ENCODE measurements at regions not wholly inside any gene's neighbourhood (a gene's known extent, or its start where the extent isn't known, plus 50 kb on each side); places are given as distances from the start of the nearest gene placed in this dataset.

- Histone ChIP-seq H2AFZ (ENCODE audit: control insufficient read depth, low read depth, low read length) (no peak overlapping the region), H3K27me3 (replicated peaks in 1 of 2; ENCODE audit: control insufficient read depth in 2 of 2, insufficient read depth in 2 of 2, low read length in 1 of 2) (no peaks in the 10 kb centered on the region), H3K9ac (ENCODE audit: control insufficient read depth, insufficient read depth, low read length) (no peak overlapping the region), H4K20me1 (ENCODE audit: control insufficient read depth, insufficient read depth) (no peaks in the 10 kb centered on the region), H3K4me3 (no peak overlapping the region), H3K4me1 (ENCODE audit: control insufficient read depth, insufficient read depth, low read length) (no peaks in the 10 kb centered on the region), H3K9me3 (replicated peaks; ENCODE audit: control insufficient read depth, insufficient read depth, low read length) (no peaks in the 10 kb centered on the region), H3K36me3 (ENCODE audit: control insufficient read depth in 2 of 2, insufficient read depth in 2 of 2, low read length in 1 of 2) (no peaks in the 10 kb centered on the region), H3K27ac (ENCODE audit: control insufficient read depth, insufficient read depth) (no peak overlapping the region), H3K4me2 (ENCODE audit: control insufficient read depth, insufficient read depth) (no peak overlapping the region), H3K79me2 (ENCODE audit: control insufficient read depth, insufficient read depth, low read length) (no peaks in the 10 kb centered on the region)
- ATAC-seq (no peak), FAIRE-seq (no peak), DNase-seq (ENCODE audit: low read depth, low spot score) (no peak)
- BruUV-seq (replicated peaks), result no TSS peak
- POLR2A ChIA-PET, result no interaction called here
- 58% methylated on average over 2 of the region's 2 CpGs for WGBS (ENCODE audit: insufficient coverage, insufficient replicate concordance, low lambda C conversion rate, missing lambda C conversion rate)
- in situ Hi-C loops (cut with MboI) (no loop called here), intact Hi-C loops (cut with micrococcal nuclease; ENCODE audit: unreplicated experiment) (no loop called here)
- CTCF ChIA-PET, result no interaction called here
- SMC1A ChIA-PET (ENCODE audit: uncharacterized antibody, unreplicated experiment), result no interaction called here
- RAD21 ChIA-PET (ENCODE audit: unreplicated experiment), result no interaction called here
- TF ChIP-seq ZZZ3 (IDR thresholded peaks at IDR 0.05; ENCODE audit: control insufficient read depth, insufficient read length, low read depth) (no peak), ESRRA (IDR thresholded peaks at IDR 0.05; ENCODE audit: low read length) (no peak), ETV6 (conservative IDR thresholded peaks at IDR 0.05 in 1 of 2, IDR thresholded peaks at IDR 0.05 in 1 of 2; ENCODE audit: borderline replicate concordance in 1 of 2, low read depth in 1 of 2) (no peak), KAT2A (conservative IDR thresholded peaks at IDR 0.05; ENCODE audit: control insufficient read depth, low read depth, low read length) (no peak), RFX5 (IDR thresholded peaks at IDR 0.05; ENCODE audit: low read depth, low read length) (no peak), PKNOX1 (IDR thresholded peaks at IDR 0.05) (no peak), IRF5 (IDR thresholded peaks at IDR 0.05; ENCODE audit: borderline replicate concordance) (no peak), FOXK2 (IDR thresholded peaks at IDR 0.05) (no peak), USF1 (IDR thresholded peaks at IDR 0.05; ENCODE audit: borderline replicate concordance, extremely low read length, insufficient read depth, low read depth, low read length) (no peak), EZH2 (IDR thresholded peaks at IDR 0.05; ENCODE audit: borderline replicate concordance, control insufficient read depth, low read depth, low read length) (no peak), RUNX3 (IDR thresholded peaks at IDR 0.05; ENCODE audit: low read length) (no peak), NR2C2 (IDR thresholded peaks at IDR 0.05; ENCODE audit: borderline replicate concordance, control insufficient read depth, insufficient read length, low read depth) (no peak), SREBF1 (IDR thresholded peaks at IDR 0.05; ENCODE audit: low read length) (no peak), ZNF687 (IDR thresholded peaks at IDR 0.05) (no peak), EGR1 (IDR thresholded peaks at IDR 0.05; ENCODE audit: borderline replicate concordance in 1 of 2, low read depth in 2 of 2, low read length in 2 of 2) (no peak), BCL3 (IDR thresholded peaks at IDR 0.05; ENCODE audit: borderline replicate concordance, insufficient read depth, low read depth, low read length, poor library complexity, severe bottlenecking) (no peak)
These were observed 144.8 kb upstream of the SLIT2 start for GRCh38 chr4:20106921-20107320.

Measured in GM12878 (cell line).